Keratinocyte (primary cell): ENCODE measurements at regions not wholly inside any gene's neighbourhood (a gene's known extent, or its start where the extent isn't known, plus 50 kb on each side); places are given as distances from the start of the nearest gene placed in this dataset.

Source experiments
- DNase-seq: peaks from one replicate; pipeline ENCODE4 v3.0.0-alpha.2; 2011; ENCODE audit warnings: low read depth, missing footprints, low spot score
- FAIRE-seq: peaks from 2 replicates; lab custom pipeline; 2011; peaks lifted over from hg19 to GRCh38; lab: Jason Lieb, UNC
- H2AFZ ChIP-seq: 2 replicates; pipeline ENCODE4 v1.6.0; 2012; ENCODE audit warnings: low read length, control low read depth, inconsistent platforms; ENCODE audit not compliant: control insufficient read depth
- H3K27ac ChIP-seq: 2 replicates; pipeline ENCODE4 v1.5.1; 2011; ENCODE audit warnings: low read length; ENCODE audit not compliant: control insufficient read depth, insufficient read depth
- H3K27me3 ChIP-seq: 3 replicates; pipeline ENCODE4 v1.6.0; 2011; ENCODE audit warnings: low read length; ENCODE audit not compliant: control insufficient read depth, insufficient read depth; ENCODE audit errors: extremely low read depth
- H3K36me3 ChIP-seq, 2 experiments: 2 replicates in 1 of 2; 3 replicates in 1 of 2; pipeline ENCODE4 v1.5.1; 2011; ENCODE audit warnings: low read length in 2 of 2, mild to moderate bottlenecking in 1 of 2; ENCODE audit not compliant: control insufficient read depth in 2 of 2, insufficient read depth in 2 of 2; ENCODE audit errors: extremely low read depth in 1 of 2
- H3K4me1 ChIP-seq: 3 replicates; pipeline ENCODE4 v1.5.1; 2011; ENCODE audit warnings: low read length; ENCODE audit not compliant: control insufficient read depth, insufficient read depth; ENCODE audit errors: extremely low read depth
- H3K4me2 ChIP-seq: 3 replicates; pipeline ENCODE4 v1.6.0; 2011; ENCODE audit warnings: low read depth, low read length; ENCODE audit not compliant: control insufficient read depth, insufficient read depth; ENCODE audit errors: extremely low read depth
- H3K4me3 ChIP-seq, 3 experiments: fragments of 200-600 bp in 1 of 3; sonication (generic) in 1 of 3; 2 replicates in 2 of 3; 3 replicates in 1 of 3; pipeline ENCODE4 v1.5.1; 2011 to 2016; ENCODE audit warnings: low read length in 3 of 3, mild to moderate bottlenecking in 3 of 3, control low read depth in 2 of 3, inconsistent platforms in 1 of 3, low read depth in 1 of 3, mixed read lengths in 1 of 3, mixed run types in 1 of 3, moderate library complexity in 1 of 3; ENCODE audit not compliant: control insufficient read depth in 2 of 3, insufficient read depth in 2 of 3; ENCODE audit errors: extremely low read depth in 1 of 3
- H3K79me2 ChIP-seq: 2 replicates; pipeline ENCODE4 v1.6.0; 2012; ENCODE audit warnings: low read length; ENCODE audit not compliant: control insufficient read depth, insufficient read depth
- H3K9ac ChIP-seq: 3 replicates; pipeline ENCODE4 v1.6.0; 2011; ENCODE audit warnings: low read length; ENCODE audit not compliant: control insufficient read depth, insufficient read depth; ENCODE audit errors: extremely low read depth
- H3K9me1 ChIP-seq: 3 replicates; pipeline ENCODE4 v1.6.0; 2011; ENCODE audit warnings: low read length; ENCODE audit not compliant: control insufficient read depth, insufficient read depth; ENCODE audit errors: extremely low read depth
- H3K9me3 ChIP-seq: 2 replicates; pipeline ENCODE4 v1.5.1; 2012; ENCODE audit warnings: low read depth, low read length; ENCODE audit not compliant: control insufficient read depth
- H4K20me1 ChIP-seq: 3 replicates; pipeline ENCODE4 v1.6.0; 2011; ENCODE audit warnings: low read length; ENCODE audit not compliant: control insufficient read depth, insufficient read depth; ENCODE audit errors: extremely low read depth
- CTCF ChIP-seq, 3 experiments: IDR thresholded peaks in 1 of 3; conservative IDR thresholded peaks in 1 of 3; optimal IDR thresholded peaks in 1 of 3; 2 replicates in 2 of 3; 3 replicates in 1 of 3; pipeline versions ENCODE3 to v1.5.1; 2011; ENCODE audit warnings: low read length in 3 of 3, mild to moderate bottlenecking in 3 of 3, moderate library complexity in 2 of 3, control low read depth in 1 of 3, inconsistent platforms in 1 of 3; ENCODE audit not compliant: insufficient read depth in 2 of 3; ENCODE audit errors: extremely low read depth in 1 of 3
- EZH2 ChIP-seq: IDR thresholded peaks from one replicate; pipeline ENCODE4 v1.6.1; 2012; ENCODE audit warnings: inconsistent platforms, mild to moderate bottlenecking, low read length, moderate library complexity
- dilution Hi-C: fragments of 300-500 bp; cut with MboI; formaldehyde crosslinking; loops from one replicate; pipeline ENCODE4 v1.7.0; 2020; ENCODE audit warnings: low sequenced_read_pairs; ENCODE audit not compliant: extremely low pct_ligation_motif_present

DNA sequence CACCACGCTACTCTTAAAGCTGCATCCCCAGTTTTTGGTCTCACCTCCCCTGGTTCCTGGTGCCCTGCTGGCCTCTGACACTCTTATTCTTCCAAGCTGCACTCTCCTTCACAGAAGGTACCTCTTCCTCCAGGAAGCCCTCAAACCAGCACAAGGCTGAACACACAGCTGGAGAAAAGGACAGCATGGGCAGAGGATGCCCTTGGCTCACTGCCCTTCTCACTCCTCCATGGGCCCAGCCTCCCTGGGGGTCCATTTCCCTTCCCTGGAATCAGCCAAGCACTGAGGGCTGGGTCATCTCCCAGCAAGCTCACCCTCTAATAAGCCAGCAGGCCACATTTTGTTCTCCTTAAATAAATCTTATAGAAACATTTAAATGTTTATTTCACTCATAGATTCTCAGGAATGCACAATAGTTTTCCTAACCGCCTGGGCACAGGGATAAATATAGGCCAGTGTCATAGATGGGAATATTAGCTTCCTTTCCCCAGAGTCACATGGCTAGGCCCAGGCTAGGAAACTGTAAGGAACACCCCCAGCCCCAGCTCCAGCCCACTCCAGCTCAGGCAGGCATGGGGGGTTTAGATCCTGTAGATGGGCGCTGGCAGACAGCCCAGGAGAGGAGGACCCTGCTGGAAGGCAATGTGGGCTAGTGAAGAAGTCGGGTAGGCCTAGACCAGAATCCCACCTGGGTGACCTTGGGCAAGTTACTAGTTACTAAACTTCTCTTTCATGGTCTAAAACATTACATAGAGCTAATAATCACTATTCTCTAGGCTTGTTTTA is 51.5 kb downstream of the IRAG1 start:
- H3K4me2 ChIP-seq: no peak overlapping the region
- H3K9me1 ChIP-seq: no peaks in the 10 kb centered on the region
- H3K9ac ChIP-seq: no peak overlapping the region
- dilution Hi-C loops: no loop called here
- no peaks in the 10 kb centered on the region for H4K20me1 ChIP-seq
- H3K36me3 ChIP-seq: no peaks in the 10 kb centered on the region
- TF ChIP-seq EZH2: no peak
- peaks cover under 1% of the 10 kb centered on the region for H3K4me1 ChIP-seq
- H3K27me3 ChIP-seq: no peaks in the 10 kb centered on the region
- FAIRE-seq (no peak), DNase-seq (no peak)
- H3K4me3 ChIP-seq: no peak overlapping the region
- no peak overlapping the region for H3K27ac ChIP-seq
- H2AFZ ChIP-seq: no peak overlapping the region
- H3K79me2 ChIP-seq: no peaks in the 10 kb centered on the region
- H3K9me3 ChIP-seq: no peaks in the 10 kb centered on the region

- Histone ChIP-seq H3K4me3 (no peak overlapping the region), H3K9me3 (no peaks in the 10 kb centered on the region), H3K4me1 (no peaks in the 10 kb centered on the region), H3K9me1 (no peaks in the 10 kb centered on the region), H3K27me3 (no peaks in the 10 kb centered on the region), H3K36me3 (no peaks in the 10 kb centered on the region), H3K79me2 (no peaks in the 10 kb centered on the region), H3K4me2 (no peak overlapping the region), H3K9ac (no peak overlapping the region), H3K27ac (no peak overlapping the region), H4K20me1 (no peaks in the 10 kb centered on the region), H2AFZ (no peak overlapping the region)
- no peak for TF ChIP-seq EZH2
- no peak for TF ChIP-seq CTCF (optimal IDR thresholded peaks at IDR 0.05 in 1 of 3, IDR thresholded peaks at IDR 0.05 in 1 of 3, conservative IDR thresholded peaks at IDR 0.05 in 1 of 3; ENCODE audit: extremely low read depth in 1 of 3, insufficient read depth in 2 of 3, low read length in 3 of 3)
- FAIRE-seq (no peak), DNase-seq (no peak)
- dilution Hi-C loops: no loop called here
These were observed 52.2 kb downstream of the IRAG1 start for GRCh38 chr11:10641177-10641911.
